OCI-LY1 (cell line): ENCODE measurements at regions not wholly inside any gene's neighbourhood (a gene's known extent, or its start where the extent isn't known, plus 50 kb on each side); places are given as distances from the start of the nearest gene placed in this dataset.

Source experiments
- H2AFZ ChIP-seq: fragments of 200-600 bp; sonication (generic), shearing (Covaris generic); 2 replicates; pipeline ENCODE4 v1.6.0; 2014; ENCODE audit warnings: antibody characterized with exemption, mild to moderate bottlenecking, low read length
- H3F3A ChIP-seq: fragments of 200-600 bp; sonication (generic), shearing (Covaris generic); 2 replicates; pipeline ENCODE4 v1.6.0; 2014; ENCODE audit warnings: mild to moderate bottlenecking, antibody characterized with exemption, low read length, moderate library complexity; ENCODE audit not compliant: insufficient read depth
- H3K27ac ChIP-seq: fragments of 200-600 bp; sonication (generic); 2 replicates; pipeline ENCODE4 v1.5.1; 2014; ENCODE audit warnings: low read length, mixed run types, mild to moderate bottlenecking, low read depth; ENCODE audit not compliant: poor library complexity, severe bottlenecking
- H3K27me3 ChIP-seq: fragments of 200-600 bp; sonication (generic); 2 replicates; pipeline ENCODE4 v1.6.0; 2014; ENCODE audit warnings: antibody characterized with exemption, mild to moderate bottlenecking, low read length, moderate library complexity; ENCODE audit not compliant: insufficient read depth
- H3K36me3 ChIP-seq: fragments of 200-600 bp; sonication (generic); 2 replicates; pipeline ENCODE4 v1.6.1; 2014; ENCODE audit warnings: mild to moderate bottlenecking, antibody characterized with exemption, low read length, moderate library complexity, mixed read lengths; ENCODE audit not compliant: insufficient read depth
- H3K4me1 ChIP-seq: fragments of 200-600 bp; sonication (generic); 2 replicates; pipeline ENCODE4 v1.5.1; 2014; ENCODE audit warnings: mild to moderate bottlenecking, low read length, moderate library complexity; ENCODE audit not compliant: insufficient read depth, severe bottlenecking
- H3K4me2 ChIP-seq: fragments of 200-600 bp; sonication (generic), shearing (Covaris generic); 2 replicates; pipeline ENCODE4 v1.6.1; 2014; ENCODE audit warnings: low read length
- H3K4me3 ChIP-seq: fragments of 200-600 bp; sonication (generic); 2 replicates; pipeline ENCODE4 v1.5.1; 2014; ENCODE audit warnings: low read length, low read depth, mild to moderate bottlenecking, mixed read lengths; ENCODE audit not compliant: poor library complexity, severe bottlenecking
- H3K79me2 ChIP-seq: fragments of 200-600 bp; shearing (Covaris generic); 2 replicates; pipeline ENCODE4 v1.6.1; 2016; ENCODE audit warnings: mixed run types, low read length, mixed read lengths; ENCODE audit not compliant: insufficient read depth
- H3K9ac ChIP-seq: fragments of 200-600 bp; sonication (generic), shearing (Covaris generic); 2 replicates; pipeline ENCODE4 v1.6.1; 2014; ENCODE audit warnings: mild to moderate bottlenecking, low read length, mixed read lengths
- H3K9me2 ChIP-seq: fragments of 200-600 bp; sonication (generic), shearing (Covaris generic); 2 replicates; pipeline ENCODE4 v1.6.1; 2014; ENCODE audit warnings: low read depth, mild to moderate bottlenecking, low read length, mixed read lengths
- H3K9me3 ChIP-seq: fragments of 200-600 bp; shearing (Covaris generic); 2 replicates; pipeline ENCODE4 v1.6.1; 2014; ENCODE audit warnings: low read length, mixed read lengths
- H4K20me1 ChIP-seq: fragments of 200-600 bp; sonication (generic), shearing (Covaris generic); 2 replicates; pipeline ENCODE4 v1.6.0; 2016; ENCODE audit warnings: mild to moderate bottlenecking, low read length; ENCODE audit not compliant: insufficient read depth
- EZH2 ChIP-seq: fragments of 200-600 bp; sonication (generic), shearing (Covaris generic); IDR thresholded peaks from 2 replicates; pipeline ENCODE4 v1.8.0; 2017; ENCODE audit warnings: borderline replicate concordance, mixed run types, mild to moderate bottlenecking, antibody characterized with exemption, low read length, moderate library complexity, mixed read lengths
- TF ChIP-seq, protein P1 (sequence below): fragments of 200-600 bp; sonication (generic), shearing (Covaris generic); IDR thresholded peaks from 2 replicates; pipeline ENCODE4 v1.5.1; 2017; ENCODE audit warnings: mild to moderate bottlenecking, antibody characterized with exemption, low read length, moderate library complexity, mixed read lengths

DNA sequence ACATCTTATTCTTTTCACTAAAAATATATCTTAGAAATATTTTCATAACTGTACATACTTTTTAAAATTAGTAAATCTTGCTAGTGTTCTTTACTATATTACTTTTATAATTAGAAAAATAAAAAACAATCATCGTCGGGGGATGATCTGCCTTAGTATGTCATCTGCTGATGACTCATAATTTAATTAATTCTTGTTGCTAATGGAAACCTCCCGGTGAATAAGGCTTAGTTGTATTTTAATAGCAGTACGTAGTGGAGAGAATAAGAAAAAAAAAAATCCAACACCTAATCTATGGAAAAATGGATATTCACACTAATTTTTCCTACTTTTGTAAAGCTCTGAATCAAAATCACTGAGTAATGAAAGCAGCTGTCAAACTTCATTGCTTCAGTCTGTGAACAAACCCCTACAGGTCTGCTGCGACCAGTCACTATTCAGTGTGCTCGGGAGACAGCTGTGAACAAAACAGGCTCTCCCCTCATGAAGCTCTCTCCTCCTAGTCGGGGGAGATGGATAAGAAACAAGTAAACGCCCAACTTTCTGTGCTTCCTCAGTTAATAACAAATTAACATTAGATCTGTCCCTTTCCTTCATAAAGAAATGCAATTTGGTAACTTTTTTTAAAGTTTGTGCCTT is 97.4 kb upstream of the UPP2 start:
- H3K27ac ChIP-seq: no peak overlapping the region
- TF ChIP-seq, protein P1, sequence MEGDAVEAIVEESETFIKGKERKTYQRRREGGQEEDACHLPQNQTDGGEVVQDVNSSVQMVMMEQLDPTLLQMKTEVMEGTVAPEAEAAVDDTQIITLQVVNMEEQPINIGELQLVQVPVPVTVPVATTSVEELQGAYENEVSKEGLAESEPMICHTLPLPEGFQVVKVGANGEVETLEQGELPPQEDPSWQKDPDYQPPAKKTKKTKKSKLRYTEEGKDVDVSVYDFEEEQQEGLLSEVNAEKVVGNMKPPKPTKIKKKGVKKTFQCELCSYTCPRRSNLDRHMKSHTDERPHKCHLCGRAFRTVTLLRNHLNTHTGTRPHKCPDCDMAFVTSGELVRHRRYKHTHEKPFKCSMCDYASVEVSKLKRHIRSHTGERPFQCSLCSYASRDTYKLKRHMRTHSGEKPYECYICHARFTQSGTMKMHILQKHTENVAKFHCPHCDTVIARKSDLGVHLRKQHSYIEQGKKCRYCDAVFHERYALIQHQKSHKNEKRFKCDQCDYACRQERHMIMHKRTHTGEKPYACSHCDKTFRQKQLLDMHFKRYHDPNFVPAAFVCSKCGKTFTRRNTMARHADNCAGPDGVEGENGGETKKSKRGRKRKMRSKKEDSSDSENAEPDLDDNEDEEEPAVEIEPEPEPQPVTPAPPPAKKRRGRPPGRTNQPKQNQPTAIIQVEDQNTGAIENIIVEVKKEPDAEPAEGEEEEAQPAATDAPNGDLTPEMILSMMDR: no peak
- TF ChIP-seq EZH2: no peak
- H3K4me2 ChIP-seq: no peak overlapping the region

GRCh38 chr2:158002079-158002478 is 99.6 kb upstream of the UPP2 start:
- H3K4me1 ChIP-seq: no peaks in the 10 kb centered on the region
- no peak overlapping the region for H3K4me3 ChIP-seq
- H2AFZ ChIP-seq: no peak overlapping the region
- H3K79me2 ChIP-seq: no peaks in the 10 kb centered on the region
- H3F3A ChIP-seq: no peaks in the 10 kb centered on the region
- no peaks in the 10 kb centered on the region for H3K9me3 ChIP-seq
- H4K20me1 ChIP-seq: no peaks in the 10 kb centered on the region
- TF ChIP-seq EZH2: no peak
- TF ChIP-seq, protein P1: no peak
- H3K4me2 ChIP-seq: no peak overlapping the region
- no peaks in the 10 kb centered on the region for H3K27me3 ChIP-seq
- H3K9ac ChIP-seq: no peak overlapping the region
- no peaks in the 10 kb centered on the region for H3K9me2 ChIP-seq
- no peaks in the 10 kb centered on the region for H3K36me3 ChIP-seq
- H3K27ac ChIP-seq: no peak overlapping the region

More for the DNA sequence above, 97.4 kb upstream of the UPP2 start:
- no peak overlapping the region for H3K9ac ChIP-seq
- no peak overlapping the region for H3K4me3 ChIP-seq
- H3K9me2 ChIP-seq: no peaks in the 10 kb centered on the region
- no peaks in the 10 kb centered on the region for H3K27me3 ChIP-seq
- no peaks in the 10 kb centered on the region for H4K20me1 ChIP-seq
- no peaks in the 10 kb centered on the region for H3K79me2 ChIP-seq
- no peaks in the 10 kb centered on the region for H3K4me1 ChIP-seq
- no peaks in the 10 kb centered on the region for H3F3A ChIP-seq
- H3K9me3 ChIP-seq: no peaks in the 10 kb centered on the region
- no peaks in the 10 kb centered on the region for H3K36me3 ChIP-seq
- H2AFZ ChIP-seq: no peak overlapping the region

- no peaks in the 10 kb centered on the region for H3F3A ChIP-seq
- H3K4me1 ChIP-seq: no peaks in the 10 kb centered on the region
- no peaks in the 10 kb centered on the region for H3K9me3 ChIP-seq
- no peak overlapping the region for H3K4me2 ChIP-seq
- TF ChIP-seq, protein P1: no peak
- no peak for TF ChIP-seq EZH2
- no peak overlapping the region for H2AFZ ChIP-seq
- no peak overlapping the region for H3K9ac ChIP-seq
- no peaks in the 10 kb centered on the region for H3K9me2 ChIP-seq
- no peaks in the 10 kb centered on the region for H3K79me2 ChIP-seq
- no peak overlapping the region for H3K27ac ChIP-seq
- no peaks in the 10 kb centered on the region for H3K36me3 ChIP-seq
- H3K4me3 ChIP-seq: no peak overlapping the region
- no peaks in the 10 kb centered on the region for H3K27me3 ChIP-seq
- H4K20me1 ChIP-seq: no peaks in the 10 kb centered on the region
Measured at GRCh38 chr2:157996799-157997198, 104.9 kb upstream of the UPP2 start.
